DMS114 treated with DMSO at 0.1 percent for 48 hours (cell line): ENCODE measurements at regions not wholly inside any gene's neighbourhood (a gene's known extent, or its start where the extent isn't known, plus 50 kb on each side); places are given as distances from the start of the nearest gene placed in this dataset.

Source experiments
- DNase-seq: peaks from one replicate; lab custom pipeline; 2025; ENCODE audit not compliant: unreplicated experiment; lab: John Stamatoyannopoulos, UW

DNA sequence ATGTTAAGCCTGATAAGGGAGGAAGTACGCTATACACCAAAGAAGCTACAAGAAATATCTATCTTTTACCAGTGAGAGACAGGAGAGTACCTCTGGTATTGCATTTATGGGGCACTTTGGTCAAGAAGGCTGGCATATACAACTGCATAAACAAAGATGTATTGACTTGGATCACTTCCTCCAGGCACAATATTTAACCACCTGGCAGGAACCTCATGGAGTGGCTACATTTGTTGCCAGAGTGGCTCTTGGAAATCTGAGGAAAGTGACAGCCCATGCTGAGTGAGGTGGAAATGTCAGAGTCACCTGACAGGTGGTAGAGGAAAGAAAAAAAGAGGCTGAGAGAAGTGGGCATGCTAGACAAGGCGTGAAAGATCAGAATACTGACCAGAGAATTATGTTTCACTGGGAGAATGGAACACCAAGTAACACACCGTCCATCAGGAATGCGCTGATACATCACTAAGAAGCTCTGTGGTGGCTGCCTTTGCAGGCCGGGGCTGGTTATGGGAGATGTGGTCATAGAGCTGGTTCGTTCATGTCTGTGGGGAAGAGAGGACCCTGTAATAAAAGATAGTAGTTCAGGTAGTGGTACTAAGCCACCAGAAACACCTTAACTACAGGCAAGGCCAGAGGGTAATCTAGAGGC lies 61.4 kb upstream of the UFL1 start:
- no peak for DNase-seq

DNA sequence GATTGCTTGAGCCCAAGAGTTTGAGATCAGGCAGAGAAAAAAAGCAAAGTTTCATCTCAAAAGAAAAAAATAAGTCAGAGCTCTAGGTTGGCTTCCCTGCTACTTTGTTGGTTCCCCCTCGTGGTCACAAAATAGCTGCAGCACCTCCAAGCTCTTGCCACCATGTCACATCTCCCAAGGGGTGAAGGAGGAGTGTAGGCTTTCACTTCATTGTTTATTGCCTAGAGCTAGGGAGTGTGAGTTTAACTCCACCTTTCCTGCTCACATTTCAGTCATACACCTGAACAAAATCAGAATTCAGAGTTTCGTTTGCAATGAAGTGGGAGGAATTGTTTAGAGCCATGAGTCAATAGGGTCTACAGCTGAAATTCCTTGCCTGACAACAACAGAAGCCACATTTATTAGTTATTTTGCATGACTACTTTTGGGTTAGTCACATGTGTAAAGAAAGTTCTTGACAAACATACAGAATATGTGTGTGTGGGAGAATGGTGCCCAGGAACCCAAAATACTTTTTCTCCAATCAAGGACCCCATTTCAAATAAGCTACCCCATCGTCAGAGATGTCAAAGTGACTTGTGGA lies 56.2 kb upstream of the UFL1 start:
- no peak for DNase-seq

DNA sequence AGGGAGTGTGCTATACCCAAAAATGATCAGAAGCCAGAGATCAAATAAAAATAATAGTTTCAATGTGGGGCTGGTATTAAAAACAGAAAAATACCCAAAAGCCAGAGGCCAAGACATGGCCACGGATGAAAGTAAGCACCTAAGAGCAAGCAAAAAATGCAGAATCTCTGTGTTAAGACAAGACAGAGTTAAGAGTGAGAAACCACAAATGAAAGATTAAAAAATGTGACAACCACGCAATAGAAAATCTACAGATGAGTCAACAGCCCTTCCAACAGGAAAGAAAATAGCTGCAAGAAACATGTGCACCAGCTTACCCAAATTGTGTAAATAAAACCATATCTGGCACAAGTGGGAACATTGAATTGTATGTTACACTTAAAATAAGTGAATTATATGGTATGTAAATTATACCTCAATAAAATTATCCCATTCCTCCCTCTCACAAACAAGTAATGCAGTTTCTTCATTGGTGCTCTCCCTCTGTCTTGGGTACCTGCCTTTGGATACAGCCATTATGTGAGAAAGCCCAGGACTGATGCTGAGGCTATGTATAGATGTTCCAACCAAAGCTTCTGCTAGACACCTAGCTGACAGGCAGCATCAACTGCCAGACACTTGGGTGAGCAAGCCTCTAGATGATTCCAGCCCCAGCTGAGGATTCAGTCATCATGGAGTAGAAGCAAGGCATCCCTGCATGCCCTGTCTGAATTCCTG lies 55.3 kb upstream of the UFL1 start:
- no peak for DNase-seq

DNA sequence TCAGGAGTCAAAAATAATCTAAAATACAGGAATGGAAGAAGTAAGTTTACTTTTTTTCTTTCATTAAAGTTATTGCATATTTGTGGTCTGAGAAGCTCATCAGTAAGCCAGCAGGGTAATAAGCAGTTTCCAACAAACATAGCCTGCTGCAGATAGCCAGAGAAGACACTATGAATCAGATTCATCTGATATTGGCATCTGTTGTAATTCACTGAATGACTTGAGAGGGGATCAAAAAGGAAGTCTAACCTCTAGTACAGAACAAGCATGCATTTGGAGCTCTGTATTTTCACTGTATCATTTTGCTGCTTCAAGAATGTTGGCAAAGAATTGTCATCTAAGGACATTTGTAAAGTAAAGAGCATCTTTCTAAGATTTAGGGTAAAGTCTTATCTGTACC lies 53.8 kb upstream of the UFL1 start:
- no peak for DNase-seq

DNA sequence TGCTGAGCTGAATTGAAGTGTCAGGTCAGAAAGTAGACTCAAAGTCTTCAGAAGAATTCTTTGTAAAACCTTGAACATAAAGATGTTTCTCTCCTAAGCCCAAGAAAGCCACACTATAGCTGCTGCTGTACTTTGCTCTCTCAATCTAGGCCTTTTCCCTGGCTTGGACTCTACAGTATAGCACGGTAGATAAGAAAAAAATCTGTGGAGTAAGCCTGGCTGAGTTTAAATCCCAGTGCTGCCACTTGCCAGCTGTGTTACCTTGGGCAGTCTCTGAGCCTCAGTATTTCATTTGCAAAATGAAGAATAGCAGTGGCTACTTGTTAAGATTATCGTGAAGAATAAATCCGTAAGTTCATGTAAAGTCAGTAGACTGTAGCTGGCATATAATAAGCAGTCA lies 53.3 kb upstream of the UFL1 start:
- no peak for DNase-seq

DNA sequence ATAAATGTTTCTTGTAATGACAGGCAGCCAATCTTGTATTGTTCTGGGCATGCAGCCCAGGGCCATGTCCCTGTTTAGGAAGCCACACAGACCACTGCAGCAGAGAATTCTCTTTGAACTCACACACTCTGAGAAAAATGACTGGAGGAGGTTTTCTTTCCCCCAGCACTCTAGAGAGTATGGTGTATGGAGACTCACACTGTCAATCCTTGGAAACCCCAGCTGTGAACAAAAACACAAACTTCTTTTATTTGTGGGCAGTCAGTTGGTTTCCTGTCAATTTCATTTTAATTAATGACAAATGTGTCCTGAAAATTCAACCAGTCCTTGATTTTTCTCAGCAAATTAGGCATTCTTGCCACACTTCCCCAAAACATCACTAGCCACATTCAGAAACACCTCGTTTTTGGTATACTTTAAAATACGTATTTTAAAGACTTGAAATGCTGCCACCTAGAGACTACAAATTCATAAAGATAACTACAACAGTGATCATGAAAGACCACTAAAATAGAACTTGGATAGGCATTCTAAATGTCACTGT lies 52.9 kb upstream of the UFL1 start:
- no peak for DNase-seq

DNA sequence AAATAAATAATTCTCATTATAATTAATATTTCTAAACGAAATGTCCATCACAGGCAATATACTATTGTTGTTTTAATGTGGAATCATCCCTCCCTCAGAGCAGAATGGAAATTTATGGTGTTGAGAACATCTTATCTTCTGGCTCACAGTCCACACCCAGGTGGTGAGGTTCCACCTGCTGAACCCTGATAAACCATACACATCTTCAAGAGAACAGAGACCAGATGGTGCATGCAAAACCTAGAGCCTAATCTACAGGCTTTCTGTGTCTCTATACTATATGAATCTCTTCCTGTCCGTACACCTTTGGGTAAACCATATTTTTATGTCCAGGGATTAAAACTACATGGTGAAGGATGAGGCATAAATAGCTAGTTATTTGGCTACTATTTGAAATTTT lies 52.3 kb upstream of the UFL1 start:
- no peak for DNase-seq

DNA sequence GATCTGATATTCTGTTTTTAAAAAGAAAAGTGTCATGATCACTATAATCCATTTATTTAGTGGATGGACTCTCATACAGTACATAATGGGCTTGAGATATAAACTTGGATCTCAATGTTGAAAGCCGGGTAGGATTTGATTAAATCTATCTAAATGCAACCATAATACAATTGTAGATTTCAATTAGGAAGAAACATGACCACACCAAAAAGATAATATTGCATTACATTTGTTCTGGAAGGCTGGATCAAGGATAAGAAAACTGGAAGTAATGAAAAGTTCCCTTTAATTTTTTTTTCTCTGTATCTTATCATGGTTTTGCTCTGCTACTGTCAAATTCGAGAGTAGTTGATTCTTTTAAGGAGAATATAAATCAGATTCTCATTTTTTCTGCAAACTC lies 51.3 kb upstream of the UFL1 start:
- no peak for DNase-seq
